HL-60 (cell line): ENCODE measurements at regions not wholly inside any gene's neighbourhood (a gene's known extent, or its start where the extent isn't known, plus 50 kb on each side); places are given as distances from the start of the nearest gene placed in this dataset.

Experiments used
- DNase-seq, 2 experiments: peaks; one replicate each; pipeline ENCODE4 v3.0.0-alpha.2; 2010 to 2020; ENCODE audit warnings: low read depth in 1 of 2, low spot score in 1 of 2
- H3K27ac ChIP-seq: fragments of 250-450 bp; sonication (Bioruptor Pico); replicated peaks from 2 replicates; pipeline ENCODE4 v1.5.1; 2020; ENCODE audit warnings: mild to moderate bottlenecking, moderate library complexity
- H3K27me3 ChIP-seq: fragments of 250-450 bp; sonication (Bioruptor Pico); 2 replicates; pipeline ENCODE4 v1.5.1; 2021; ENCODE audit warnings: mild to moderate bottlenecking, moderate library complexity; ENCODE audit not compliant: insufficient read depth, poor library complexity, severe bottlenecking
- H3K4me3 ChIP-seq: replicated peaks from 2 replicates; pipeline ENCODE4 v1.5.1; 2011; ENCODE audit warnings: mild to moderate bottlenecking, control low read depth, low read length; ENCODE audit not compliant: insufficient read depth
- CTCF ChIP-seq: IDR thresholded peaks from one replicate; pipeline ENCODE4 v1.5.1; 2011; ENCODE audit warnings: low read length, control low read depth, inconsistent platforms; ENCODE audit not compliant: insufficient read depth
- GABPA ChIP-seq: IDR thresholded peaks from 2 replicates; pipeline ENCODE4 v1.6.1; 2012; ENCODE audit warnings: low read depth
- POLR2AphosphoS5 ChIP-seq: IDR thresholded peaks from 2 replicates; pipeline ENCODE4 v1.6.1; 2012; ENCODE audit warnings: low read depth
- REST ChIP-seq: IDR thresholded peaks from 2 replicates; pipeline ENCODE4 v1.6.1; 2012; ENCODE audit warnings: low read depth; ENCODE audit not compliant: insufficient replicate concordance
- SPI1 ChIP-seq: IDR thresholded peaks from 2 replicates; pipeline ENCODE4 v1.6.1; 2012; ENCODE audit warnings: low read depth, mild to moderate bottlenecking, borderline replicate concordance

- Histone ChIP-seq H3K27me3 (no peaks in the 10 kb centered on the region), H3K27ac (no peak overlapping the region), H3K4me3 (no peak overlapping the region)
- TF ChIP-seq SPI1 (no peak), CTCF (no peak), POLR2AphosphoS5 (no peak), REST (no peak), GABPA (no peak)
- no peak for DNase-seq
Measured at GRCh38 chr3:99286266-99286845, 352.0 kb upstream of the COL8A1 start.

GRCh38 chr3:99269606-99270351 lies 368.3 kb upstream of the DCBLD2 start:
- TF ChIP-seq POLR2AphosphoS5 (no peak), GABPA (no peak), CTCF (no peak), REST (no peak), SPI1 (no peak)
- DNase-seq: no peak
- Histone ChIP-seq H3K27me3 (no peaks in the 10 kb centered on the region), H3K27ac (no peak overlapping the region), H3K4me3 (no peak overlapping the region)

- TF ChIP-seq SPI1: no peak
- TF ChIP-seq POLR2AphosphoS5: no peak
- Histone ChIP-seq H3K4me3 (no peak overlapping the region), H3K27ac (no peak overlapping the region), H3K27me3 (no peaks in the 10 kb centered on the region)
- DNase-seq: no peak
Measured at GRCh38 chr3:99256788-99257187, 355.3 kb upstream of the DCBLD2 start.

GRCh38 chr3:99253963-99254355 lies 352.5 kb upstream of the DCBLD2 start:
- no peak for DNase-seq
- no peaks in the 10 kb centered on the region for H3K27me3 ChIP-seq
- TF ChIP-seq GABPA (no peak), CTCF (no peak), REST (no peak), POLR2AphosphoS5 (no peak), SPI1 (no peak)
- no peak overlapping the region for H3K27ac ChIP-seq
- H3K4me3 ChIP-seq: no peak overlapping the region
